Embryonic facial prominence (tissue), 1 donor: ENCODE measurements at regions not wholly inside any gene's neighbourhood (a gene's known extent, or its start where the extent isn't known, plus 50 kb on each side); places are given as distances from the start of the nearest gene placed in this dataset.

Experiments
- DNase-seq: peaks from one replicate; pipeline ENCODE4 v3.0.0-alpha.2; 2016; ENCODE audit errors: extremely low spot score

- DNase-seq, result no peak
Measured at GRCh38 chr21:26739189-26739588, 106.0 kb downstream of the ADAMTS1 start.

GRCh38 chr21:26736449-26736848 is 108.8 kb downstream of the ADAMTS1 start:
- DNase-seq, result no peak

GRCh38 chr21:26732432-26733221 is 112.6 kb downstream of the ADAMTS1 start:
- DNase-seq, result no peak

GRCh38 chr21:26719750-26720149 is 125.5 kb downstream of the ADAMTS1 start:
- DNase-seq, result no peak

- DNase-seq, result no peak
Measured at GRCh38 chr21:26717146-26717739, 128.0 kb downstream of the ADAMTS1 start.

- no peak for DNase-seq
Measured at GRCh38 chr21:26715878-26716506, 129.2 kb downstream of the ADAMTS1 start.

DNA sequence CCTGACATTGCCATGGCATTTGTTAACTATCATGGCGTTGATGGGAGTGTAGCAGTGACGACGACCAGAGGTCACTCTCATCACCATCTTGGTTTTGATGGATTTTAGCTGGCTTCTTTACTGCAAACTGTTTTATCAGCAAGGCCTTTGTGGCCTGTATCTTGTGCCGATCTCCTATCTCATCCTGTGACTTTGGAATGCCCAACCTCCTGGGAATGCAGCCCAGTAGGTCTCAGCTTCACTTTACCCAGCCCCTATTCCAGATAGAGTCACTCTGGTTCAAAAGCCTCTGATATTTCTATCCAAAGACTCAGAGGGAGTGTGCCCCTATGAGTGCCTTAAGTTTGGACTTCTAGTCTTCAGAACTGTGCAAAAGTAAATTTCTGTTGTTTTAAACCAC is 130.1 kb downstream of the ADAMTS1 start:
- DNase-seq, result no peak

DNA sequence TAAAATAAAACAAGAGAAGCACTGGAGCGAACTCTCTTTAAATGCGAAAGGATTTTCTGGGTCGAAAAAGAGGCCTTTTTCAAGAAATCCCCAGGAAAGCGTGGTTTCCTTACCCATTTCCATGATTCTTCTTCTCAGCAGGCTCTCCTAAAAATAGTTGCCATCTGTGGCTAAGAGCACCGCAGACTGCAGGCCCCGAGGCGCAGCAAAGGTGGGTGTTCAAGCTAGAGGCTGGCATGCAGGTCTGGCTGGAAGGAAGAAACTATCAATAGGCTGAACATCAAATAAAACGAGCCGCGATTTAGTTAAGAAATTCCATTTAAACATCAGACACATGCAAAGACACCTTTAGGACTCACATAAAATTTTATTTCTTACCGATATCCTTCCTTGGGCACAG is 135.1 kb downstream of the ADAMTS1 start:
- DNase-seq, result no peak

DNA sequence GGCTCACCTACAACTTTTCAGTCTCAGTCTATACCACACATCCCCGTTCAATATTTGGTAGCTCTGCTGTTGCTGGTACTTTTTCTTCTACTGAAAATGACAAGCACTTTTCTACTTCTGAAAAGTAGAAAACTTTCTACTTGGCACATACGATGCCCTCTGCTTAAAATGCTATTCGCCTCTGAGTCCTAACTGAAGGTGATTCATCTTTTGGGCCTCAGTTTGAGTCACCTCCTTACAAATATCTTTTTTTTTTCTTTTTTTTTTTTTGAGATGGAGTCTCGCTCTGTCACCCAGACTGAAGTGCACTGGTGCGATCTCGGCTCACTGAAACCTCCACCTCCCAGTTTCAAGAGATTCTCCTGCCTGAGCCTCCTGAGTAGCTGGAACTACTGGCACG is 136.0 kb upstream of the CYYR1 start:
- DNase-seq, result no peak

DNA sequence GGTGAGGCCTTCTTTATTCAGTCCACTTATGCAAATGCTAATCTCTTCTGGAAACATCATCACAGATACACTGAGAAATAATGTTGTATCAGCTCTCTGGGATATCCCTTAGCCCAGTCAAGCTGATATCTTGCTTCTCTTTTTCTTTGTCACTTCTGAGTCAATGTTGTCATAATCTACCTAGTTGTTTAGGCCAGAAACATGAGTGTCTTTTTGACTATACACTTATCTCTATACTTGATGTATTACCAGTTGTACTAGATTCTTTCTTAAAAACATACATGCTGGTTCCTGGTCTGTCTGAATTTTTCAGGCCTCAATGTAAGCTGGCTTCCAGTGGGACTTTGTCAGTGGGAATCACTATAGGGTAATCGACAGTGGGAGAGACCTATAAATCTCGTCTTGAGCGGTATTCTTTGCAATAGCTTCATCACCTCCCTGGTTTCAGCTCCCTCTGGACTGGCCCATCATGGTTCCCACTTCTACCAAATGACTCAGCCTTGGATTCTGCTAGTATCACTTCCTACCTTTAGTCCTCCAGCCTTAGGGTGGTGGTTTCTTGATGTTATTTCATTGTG is 135.2 kb upstream of the CYYR1 start:
- no peak for DNase-seq

DNA sequence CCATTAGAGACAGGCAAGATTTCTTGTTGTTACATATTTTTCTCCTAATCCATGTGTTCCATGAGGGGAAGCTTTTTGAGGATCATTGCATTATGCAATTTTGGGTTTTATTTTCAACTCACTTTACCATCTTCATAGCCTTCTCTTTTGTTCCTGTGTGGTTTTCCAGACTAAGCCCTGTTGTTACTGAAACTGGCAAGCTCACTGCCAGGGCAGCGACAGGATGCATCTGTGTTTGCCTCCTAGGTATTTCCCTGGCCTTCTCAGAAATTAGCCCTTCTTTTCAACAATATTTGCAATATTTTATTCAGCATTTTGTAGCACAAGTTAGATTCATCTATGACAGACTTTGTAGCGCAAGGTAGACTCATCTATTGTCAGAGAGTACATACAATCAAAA is 134.2 kb upstream of the CYYR1 start:
- no peak for DNase-seq

DNA sequence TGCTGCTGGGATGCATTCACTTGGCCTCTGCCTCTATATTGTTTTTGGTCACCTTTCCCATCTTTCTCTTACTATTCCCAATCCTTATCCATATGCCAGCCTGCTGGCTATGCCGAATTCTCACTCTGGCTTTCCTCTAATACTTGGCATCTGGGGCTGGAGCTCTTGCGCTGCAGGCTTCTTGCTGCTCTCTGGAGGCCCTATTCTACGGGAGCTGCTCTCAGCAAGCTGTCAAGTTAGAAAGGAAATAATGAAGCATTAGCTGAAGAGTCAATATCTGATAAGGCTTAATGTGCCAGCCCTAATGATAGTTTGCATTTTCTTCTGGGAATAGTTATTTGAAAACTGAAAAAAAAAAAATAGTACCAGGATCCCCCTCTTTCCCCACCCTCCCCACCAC is 125.3 kb upstream of the CYYR1 start:
- no peak for DNase-seq

DNA sequence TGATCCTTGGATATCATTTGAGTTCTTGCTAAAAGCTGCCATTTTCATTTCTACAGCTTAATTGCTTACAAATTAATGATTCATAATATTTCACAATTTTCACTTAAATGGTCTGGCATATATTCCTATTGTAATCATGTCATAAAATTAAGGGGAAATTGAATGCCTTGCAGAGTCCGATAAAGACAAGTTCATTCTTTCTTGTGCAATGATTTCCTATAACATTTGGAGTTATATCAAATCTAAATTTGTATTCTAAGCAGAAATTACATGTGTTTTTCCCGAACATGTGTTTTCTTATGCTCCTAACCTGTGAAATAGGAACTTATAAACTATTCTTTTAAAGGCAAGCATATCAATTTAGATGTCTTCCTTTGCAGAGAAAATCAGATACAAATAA is 118.3 kb upstream of the CYYR1 start:
- no peak for DNase-seq

DNA sequence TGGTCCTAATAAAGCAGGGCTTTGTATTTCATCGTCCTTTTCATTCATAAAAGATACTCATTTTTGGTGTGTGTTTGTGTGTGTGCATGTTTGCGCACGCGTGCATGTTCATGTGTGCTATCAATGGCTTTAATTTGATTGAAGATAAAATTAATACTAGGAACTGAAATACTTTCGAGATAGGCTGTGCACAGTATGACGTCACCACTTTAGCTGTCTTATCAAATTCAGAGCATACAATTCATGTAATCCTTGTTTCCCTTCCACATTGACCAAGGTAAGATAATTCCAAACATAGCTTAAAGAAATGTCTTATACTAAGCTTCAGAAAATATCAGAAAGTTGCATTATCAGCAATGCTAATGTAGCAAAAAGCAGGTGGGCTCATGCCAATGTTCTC is 113.6 kb upstream of the CYYR1 start:
- no peak for DNase-seq

GRCh38 chr21:26686278-26686677 is 113.2 kb upstream of the CYYR1 start:
- DNase-seq, result no peak

DNA sequence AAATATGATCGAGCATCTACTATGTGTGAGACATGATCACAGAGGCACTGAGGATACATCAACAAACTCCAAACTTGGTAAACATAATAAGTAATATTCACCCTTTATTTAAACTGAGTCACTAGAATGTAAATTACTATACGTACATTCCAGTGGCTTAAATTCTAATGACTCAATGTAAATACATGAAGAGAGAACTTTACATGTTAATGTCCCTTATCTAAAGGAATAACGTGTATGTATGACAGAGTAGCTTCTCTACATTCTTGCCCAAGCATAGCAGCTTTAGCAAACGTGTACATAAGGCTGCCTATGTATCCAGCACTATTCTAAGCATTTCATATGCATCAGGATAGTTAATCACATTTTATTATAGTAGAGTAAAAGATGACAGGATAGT is 111.8 kb upstream of the CYYR1 start:
- no peak for DNase-seq

DNA sequence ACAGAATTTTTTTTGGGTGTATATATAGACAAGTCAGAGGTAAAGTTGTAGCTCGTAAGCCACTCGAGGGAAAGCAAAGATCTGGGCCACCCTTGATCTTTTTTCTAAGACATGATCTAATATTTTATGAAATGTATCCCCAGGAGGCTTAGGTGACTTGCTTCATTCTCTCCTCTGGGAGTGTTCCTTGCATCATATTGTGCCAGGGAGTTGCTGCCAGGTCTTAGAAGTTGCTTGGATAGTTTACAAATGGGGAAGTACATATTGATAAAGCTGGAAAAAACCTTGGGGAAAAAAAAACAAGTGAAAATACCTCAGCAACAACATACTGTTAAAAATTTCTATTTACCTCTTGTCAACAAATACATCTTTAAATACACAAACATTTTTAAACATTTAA is 110.9 kb upstream of the CYYR1 start:
- no peak for DNase-seq

- DNase-seq, result no peak
Measured at GRCh38 chr21:26679284-26679683, 106.2 kb upstream of the CYYR1 start.

DNA sequence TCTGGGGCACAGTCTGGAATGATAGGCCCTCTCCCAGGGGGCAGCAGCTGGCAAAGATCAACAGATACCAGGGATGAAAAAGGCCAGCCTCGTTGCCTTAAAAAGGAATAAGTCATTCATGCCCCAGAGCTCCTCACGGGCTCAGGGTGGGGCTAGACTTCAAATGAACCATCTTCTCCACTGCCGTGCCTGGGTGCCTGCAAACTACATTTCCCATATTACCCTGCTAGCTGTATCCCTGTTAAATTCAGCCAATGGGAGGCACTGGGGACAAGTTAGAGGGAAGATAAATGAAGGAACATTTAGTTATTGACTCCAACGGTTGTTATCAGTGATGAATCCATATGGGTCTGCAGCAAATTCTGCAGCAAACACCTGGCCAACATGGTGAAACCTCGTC is 101.2 kb upstream of the CYYR1 start:
- DNase-seq, result no peak

DNA sequence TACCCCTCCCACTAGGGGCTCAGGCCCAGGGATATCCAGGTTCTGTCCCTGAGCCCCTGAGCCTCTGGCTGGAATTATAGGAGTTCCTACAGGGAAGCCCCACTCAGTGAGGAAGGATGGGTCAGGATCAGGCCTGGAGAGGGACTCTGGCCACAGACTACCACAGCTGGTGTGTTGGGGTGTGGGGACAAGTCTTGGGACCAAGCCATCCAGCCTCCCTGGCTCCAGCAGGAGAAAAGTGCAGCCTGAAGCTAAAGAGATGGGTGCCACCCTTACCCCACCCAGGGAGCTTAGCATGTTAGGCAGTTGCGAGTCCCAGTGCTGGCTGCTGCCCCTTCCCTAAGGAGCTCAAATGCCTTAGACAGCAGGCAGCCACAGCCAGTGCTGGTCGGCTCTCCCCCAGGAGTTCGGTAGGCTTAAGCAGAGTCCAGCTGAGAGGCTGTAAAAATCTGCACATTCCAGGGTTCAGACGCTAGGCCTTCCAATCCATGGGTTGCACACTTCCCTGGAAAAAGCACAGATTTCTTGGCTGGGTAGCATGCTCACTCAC is 96.2 kb upstream of the CYYR1 start:
- DNase-seq, result no peak

DNA sequence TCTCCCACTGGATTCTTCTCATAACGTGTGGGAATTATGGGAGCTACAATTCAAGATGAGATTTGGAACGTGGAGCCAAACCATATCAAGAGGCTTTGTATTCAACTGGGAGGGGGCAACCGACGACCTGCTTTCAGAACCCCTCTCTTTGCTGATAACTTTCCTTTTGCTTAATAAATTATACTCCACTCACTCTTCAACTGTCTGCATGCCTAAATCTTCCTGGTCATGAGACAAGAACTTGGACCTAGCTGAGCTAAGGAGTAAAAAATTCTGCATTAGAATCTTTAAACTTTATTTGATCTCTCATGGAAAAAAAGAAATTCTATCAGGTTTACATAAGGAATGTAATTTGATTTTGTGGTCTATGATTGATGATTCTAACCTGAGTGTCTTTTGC is 86.7 kb upstream of the CYYR1 start:
- no peak for DNase-seq

DNA sequence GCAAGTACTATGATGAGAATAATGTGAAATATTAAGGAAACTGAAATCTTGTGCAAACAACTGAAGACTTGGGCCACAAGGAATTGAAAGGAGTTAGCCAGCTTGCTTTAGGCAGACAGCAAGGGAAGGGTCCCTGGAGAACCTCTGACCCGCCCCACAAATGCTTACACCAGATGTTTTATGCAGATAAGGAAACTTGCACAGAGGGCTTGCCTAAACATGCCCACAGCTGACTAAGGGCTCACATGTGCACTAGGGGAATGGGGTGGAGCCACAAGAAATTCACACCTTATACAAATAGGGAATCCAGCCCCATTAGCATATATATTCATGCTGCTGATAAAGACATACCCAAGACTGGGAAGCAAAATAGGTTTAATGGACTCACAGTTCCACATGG is 86.1 kb upstream of the CYYR1 start:
- no peak for DNase-seq

- no peak for DNase-seq
Measured at GRCh38 chr21:26655460-26655859, 82.4 kb upstream of the CYYR1 start.
